HG03460 (cell line): ENCODE measurements at regions not wholly inside any gene's neighbourhood (a gene's known extent, or its start where the extent isn't known, plus 50 kb on each side); places are given as distances from the start of the nearest gene placed in this dataset.
"Not testable (repeated sequence)": the region's sequence is repeated elsewhere in the genome, so short reads cannot be mapped to it uniquely, and the experiment has no call there.

ENCODE experiments used
- ATAC-seq: cut with Tn5 transposase; IDR thresholded peaks from one replicate; pipeline ENCODE4 v1.9.1; 2021; ENCODE audit not compliant: unreplicated experiment

GRCh38 chr13:110010404-110011138 lies 224.2 kb upstream of the IRS2 start:
- no peak for ATAC-seq

DNA sequence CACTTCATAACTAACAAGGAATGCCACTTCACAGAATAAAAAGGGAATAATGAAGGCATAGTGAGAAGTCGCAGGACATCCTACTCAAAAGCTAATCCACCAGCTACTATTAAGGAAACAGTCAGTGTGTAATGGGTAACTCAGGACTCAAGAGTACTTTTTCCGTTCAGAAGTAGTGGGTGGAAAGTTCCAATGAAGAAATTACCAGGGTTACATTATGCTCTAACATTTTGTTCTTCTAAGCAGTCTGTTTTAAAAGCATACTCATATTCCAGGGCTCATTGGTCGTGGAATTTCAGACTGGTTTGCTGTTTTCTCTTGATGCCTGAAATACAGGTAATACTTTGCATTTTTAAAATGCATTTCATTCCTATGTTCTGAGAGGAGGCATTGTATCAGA lies 222.4 kb upstream of the IRS2 start:
- ATAC-seq = no peak

DNA sequence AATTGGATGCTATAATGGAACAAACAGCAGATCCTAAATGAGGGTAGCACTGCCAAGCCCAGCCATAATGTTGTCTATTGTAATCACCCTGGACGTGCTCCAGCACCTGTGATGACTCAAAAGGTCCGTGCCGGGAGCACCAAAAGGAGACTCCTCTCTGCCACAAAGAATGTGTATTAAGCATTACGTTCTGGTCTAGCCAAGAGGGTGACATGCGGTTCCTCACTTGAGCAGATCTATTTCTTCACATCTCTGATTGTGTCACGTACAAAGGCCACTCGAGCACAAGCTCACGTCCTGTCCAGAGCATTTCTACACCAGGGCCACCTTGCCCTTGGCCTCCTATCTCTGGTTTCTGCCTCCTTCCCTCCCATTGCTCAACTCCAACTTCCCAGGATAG lies 219.9 kb upstream of the IRS2 start:
- no peak for ATAC-seq

GRCh38 chr13:110005563-110005962 lies 219.2 kb upstream of the IRS2 start:
- ATAC-seq = no peak

- no peak for ATAC-seq
Measured at GRCh38 chr13:110004814-110005213, 218.4 kb upstream of the IRS2 start.

DNA sequence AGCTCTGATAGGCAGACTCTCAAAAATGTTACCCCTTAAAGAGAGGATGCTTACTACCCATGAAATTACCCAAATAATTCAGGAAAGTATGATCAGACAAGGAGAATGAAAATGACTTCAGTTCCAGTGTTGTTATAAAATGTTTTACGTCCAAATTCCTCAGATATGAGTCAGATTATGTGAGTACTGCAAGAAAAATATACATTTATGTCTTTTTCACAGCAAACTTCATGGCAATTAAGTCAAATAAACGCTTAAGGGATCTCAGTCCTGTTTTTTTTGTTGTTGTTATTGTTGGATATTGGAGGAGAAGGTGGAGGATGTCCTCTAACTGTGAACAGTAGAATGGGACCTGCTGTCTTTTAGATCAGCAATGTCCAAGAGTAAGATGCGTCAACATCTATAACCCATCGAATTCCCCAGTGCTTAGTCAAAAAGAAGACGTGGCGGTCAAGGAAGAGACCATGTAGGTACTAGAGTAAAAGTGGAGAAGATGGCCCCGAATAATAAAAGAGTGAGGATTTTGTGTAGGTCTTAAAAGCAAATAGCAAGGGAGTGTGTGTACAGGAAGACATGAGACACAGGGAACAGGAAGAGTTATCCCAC lies 215.4 kb upstream of the IRS2 start:
- ATAC-seq = no peak

DNA sequence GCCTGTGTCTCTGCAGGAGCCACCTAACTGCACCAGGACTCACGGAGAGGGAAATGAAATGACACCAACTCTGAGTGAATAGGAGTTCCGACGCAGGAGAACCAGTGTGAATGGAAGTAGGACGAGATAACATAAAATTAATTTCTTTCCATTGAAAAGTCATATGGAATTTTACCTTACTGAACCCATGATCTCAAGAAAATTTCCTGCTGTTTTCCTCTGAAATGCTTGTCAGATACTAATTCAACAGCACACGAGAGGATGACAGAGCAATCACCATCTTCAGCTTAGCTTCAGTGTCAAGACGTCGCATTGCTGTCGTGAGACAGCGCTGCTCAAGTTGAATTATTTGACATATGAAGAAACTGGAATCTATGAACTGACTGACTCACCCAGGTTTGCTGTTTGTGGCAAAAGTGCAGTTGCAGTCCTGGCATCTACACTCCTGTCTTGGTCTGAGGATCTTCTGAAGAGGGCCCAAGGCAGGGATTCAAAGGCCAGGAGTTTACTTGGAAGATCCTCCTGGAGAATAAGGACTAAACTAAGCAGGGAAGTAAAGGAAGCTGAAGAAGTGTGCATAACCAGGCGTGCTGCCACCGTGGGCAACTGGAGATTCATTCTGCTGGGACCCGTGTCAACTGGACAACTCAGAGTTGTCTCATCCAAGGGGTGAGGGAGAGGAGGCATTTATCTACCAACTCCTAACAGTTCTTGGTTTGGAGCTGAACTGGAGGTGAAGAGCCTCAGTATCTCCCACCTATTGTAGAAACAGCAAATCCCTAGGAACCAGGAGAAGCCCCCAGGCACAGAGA lies 214.4 kb upstream of the IRS2 start:
- no peak for ATAC-seq

DNA sequence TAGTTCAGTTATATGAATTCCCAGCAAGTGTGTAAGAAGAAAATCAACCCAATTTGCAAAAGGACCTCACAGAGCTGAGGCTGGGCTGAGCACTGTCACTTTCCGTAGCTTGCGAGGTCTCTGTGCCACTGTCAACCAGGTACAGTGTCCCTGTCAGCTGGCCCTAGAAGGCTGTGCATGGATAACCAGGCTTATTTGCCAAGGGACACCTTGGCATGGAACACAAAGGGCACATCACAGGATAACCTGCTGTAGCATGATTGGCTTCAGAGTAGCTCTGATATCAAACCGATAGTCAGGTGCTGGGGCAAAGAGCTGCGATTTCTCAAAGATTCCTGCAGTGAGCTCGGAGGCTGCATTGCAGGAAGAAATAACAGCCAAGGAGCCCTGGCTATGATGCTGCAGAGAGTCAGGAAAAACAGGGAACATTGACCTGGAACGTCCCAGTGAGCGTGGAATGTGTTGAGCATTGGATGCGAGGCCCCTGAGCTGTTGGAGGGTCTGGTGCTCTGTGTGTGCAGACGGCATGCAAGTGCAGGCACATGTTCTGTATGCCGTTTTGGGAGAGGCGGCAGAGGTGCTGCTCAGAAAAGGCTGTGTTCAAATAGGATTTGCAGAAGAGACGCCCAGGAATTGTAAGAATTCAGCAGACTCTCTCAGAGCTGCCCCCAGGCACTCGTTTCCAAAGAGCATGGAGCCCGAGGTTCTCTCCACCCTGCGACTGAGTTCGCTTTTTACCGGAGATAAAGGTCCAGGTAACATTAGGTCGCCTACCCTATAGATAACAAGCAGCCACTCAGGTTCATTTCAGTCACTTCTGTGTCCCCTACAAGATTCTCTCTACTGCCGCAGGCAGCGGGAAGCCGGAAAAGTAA lies 213.5 kb upstream of the IRS2 start:
- no peak for ATAC-seq

DNA sequence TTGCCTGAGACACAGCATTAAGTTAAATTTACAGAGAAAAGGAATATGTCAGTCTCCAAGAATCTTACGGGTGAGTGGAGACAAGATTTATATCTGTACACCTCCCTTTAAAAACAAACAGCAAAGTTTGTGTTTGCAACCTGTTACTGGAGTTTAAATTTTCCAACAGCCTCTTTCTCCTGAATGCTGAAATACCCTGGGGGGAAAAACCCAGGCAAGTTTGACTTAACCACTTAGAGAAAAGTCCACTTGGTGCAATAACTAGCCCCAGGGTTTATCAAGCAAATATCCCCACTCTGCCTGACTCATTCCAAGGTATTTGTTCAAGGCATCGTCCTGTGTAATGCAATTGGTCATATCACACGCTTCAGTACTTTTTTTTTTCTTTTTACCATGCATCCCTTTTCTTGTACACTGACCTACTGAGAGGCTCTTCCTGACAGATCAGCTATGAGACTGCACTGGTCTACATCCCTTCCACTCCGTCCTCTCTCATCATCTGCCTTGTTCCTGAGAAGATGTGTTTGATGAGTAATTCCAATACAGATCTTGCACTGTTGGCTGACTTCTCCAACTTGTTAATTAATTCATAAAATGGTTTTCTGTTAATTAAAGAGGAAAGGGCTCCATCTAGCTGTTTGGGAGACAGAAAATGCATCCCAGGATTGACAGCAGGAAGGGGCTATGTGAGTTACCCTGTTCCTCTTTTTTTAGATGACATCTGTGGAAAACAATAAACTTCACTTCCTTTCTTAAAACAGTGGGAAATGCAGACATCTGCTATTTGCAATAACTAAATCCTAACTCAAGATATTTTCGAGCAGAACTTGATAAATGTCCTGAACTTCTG lies 212.5 kb upstream of the IRS2 start:
- ATAC-seq = no peak

- no peak for ATAC-seq
Measured at GRCh38 chr13:109998037-109998436, 211.7 kb upstream of the IRS2 start.

DNA sequence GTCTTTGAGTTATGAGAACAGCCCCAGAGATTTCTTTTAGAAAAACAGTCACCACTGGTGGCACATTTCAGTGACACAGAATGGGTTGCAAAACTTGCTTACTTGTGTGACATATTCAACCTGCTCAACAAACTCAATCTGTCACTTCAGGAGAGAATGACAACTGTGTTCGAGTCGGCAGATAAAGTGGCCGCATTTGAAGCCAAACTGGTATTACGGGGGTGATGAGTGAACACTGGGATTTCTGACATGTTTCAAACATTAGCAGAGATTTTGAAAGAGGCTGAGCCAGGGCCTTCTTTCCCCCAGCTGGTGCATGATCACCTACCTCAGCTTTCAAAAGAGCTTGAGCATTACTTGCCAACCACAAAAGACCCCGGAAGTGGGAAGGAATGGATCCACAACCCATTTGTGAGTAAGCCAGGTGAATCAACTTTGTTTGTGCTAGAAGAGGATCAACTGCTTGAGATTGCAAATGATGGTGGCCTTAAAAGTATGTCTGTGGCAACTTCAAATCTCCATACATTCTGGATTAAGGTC lies 210.7 kb upstream of the IRS2 start:
- ATAC-seq = not testable (repeated sequence)

DNA sequence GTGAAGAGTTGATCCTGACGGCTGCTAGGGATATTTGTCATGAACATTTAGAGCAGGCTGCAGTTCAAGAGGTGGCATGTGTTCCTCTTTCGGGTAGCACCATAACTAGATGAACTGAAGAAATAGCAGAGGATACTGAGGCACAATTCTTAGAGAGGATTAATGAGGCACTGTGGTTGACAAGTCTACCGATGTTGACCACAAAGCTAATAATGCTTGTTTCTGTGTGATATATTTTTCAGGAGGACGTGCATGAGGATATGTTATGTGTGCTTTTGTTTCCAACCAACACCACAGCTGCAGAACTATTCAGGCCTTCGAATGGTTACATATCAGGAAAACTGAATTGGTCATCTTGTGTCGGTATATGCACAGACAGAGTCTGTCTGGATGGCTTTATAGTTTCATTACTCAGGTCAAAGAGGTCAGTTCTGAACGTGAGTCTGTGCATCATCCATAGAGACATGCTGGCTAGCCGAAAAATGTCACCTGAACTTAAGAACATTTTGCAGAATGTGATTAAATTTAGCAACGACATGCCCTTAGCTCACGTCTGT lies 210.1 kb upstream of the IRS2 start:
- no peak for ATAC-seq

DNA sequence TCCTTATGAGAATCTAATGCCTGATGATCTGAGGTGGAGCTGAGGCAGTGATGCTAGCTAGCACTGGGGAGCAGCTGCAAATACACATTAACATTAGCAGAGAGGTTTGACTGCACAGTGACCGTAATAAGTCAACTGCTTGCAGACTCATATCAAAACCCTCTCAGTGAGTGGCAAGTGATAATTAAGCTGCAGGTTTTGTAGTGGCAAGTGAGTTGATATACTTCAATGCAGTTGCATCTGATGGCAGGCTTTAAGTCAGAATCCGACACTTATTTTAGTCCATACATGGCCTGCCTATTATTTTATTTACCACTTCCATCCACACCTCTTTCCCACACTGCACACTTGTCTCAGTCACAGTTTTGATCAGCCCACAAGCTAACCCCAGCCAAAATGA lies 209.2 kb upstream of the IRS2 start:
- no peak for ATAC-seq

- ATAC-seq = no peak
Measured at GRCh38 chr13:109990296-109990695, 203.9 kb upstream of the IRS2 start.

DNA sequence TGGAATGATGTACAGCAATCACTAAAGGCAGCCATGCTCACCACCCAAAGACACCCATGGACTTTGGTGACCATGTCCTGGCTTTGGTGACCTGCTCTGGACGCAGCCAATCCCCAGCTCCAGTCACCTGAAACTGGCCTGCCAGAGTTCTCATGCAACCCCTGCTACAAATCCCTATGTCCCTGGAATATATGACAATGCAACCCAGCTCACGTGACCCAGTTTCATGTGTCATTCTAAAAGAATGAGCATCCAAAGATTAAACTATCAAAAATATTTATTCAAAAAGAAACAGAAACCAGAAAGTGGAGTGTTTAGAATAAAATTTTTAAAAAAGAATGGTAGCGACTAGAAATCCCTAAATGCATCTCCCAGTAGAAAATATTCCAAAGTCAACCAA lies 203.3 kb upstream of the IRS2 start:
- no peak for ATAC-seq

GRCh38 chr13:109989155-109989554 lies 202.8 kb upstream of the IRS2 start:
- no peak for ATAC-seq

DNA sequence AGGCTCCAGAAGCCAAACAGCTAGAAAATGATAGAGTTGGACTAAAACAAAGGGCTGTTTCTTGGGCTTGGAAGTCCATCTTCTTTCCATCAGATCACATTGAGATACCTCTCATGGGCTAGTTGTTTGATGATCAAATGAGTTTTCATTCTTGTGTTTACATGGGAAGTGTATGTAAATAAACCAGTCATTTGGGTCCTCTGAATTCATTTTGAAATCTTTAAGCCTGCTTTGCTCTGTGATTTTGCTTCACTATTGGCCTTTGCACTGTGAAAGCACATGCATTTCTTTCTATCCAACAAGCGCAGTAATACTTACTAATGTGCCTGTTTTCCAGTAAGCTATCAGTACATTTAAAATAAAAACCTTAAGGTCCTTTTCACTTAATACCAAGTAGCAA lies 200.5 kb upstream of the IRS2 start:
- no peak for ATAC-seq

DNA sequence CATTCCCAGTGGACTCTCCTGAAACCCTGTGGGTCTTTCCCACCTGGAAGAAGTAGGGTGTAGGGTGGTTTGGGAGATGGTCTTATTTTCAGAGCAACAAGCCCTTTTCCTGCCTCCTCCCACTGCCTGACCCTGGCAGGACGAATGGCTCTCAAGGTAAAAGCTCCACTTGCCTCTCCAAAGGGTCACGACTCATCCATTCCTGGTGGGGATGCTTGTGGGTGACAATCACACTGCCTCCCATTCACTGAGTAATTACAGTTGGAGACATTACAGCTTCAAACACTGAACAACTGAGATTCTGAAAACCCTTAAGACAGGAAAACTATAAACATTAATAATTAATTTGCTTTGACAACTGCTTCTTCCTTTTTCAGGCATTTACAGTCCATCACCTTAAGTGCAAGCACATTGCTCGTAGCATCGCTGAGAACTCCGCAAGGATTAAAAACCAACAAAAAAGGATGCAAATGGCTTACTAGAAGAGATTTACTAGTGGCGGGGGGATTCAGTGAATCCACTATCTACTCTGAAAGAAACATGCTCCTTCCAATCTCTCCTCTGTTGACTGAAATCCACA lies 199.6 kb upstream of the IRS2 start:
- ATAC-seq = no peak

DNA sequence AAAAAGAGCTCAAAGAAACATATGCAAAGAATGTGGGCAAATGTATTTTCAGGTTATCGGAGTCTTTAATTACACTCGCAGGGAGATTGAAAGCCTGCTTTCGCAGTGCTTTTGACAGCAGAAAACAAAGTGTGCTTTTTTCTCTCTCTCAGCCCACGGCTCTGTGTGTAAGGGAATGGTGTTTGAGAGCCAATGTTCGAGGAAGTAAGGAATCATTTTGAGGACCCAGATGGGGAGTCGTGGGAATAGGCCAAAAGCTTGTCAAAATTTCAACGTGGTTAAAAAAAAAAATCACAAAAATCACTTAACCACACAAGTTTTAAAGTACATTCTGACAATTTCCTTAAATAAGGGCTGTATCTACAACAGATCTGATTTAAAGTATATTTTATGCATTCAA lies 197.1 kb upstream of the IRS2 start:
- no peak for ATAC-seq
